DND-41 (cell line): ENCODE measurements at regions not wholly inside any gene's neighbourhood (a gene's known extent, or its start where the extent isn't known, plus 50 kb on each side); places are given as distances from the start of the nearest gene placed in this dataset.
"Not testable (repeated sequence)": the region's sequence is repeated elsewhere in the genome, so short reads cannot be mapped to it uniquely, and the experiment has no call there.

ENCODE experiments used
- ATAC-seq: fragments of 200-7000 bp; cut with Tn5 transposase; 3 replicates; pipeline ENCODE4 v1.9.1; 2021; ENCODE audit warnings: low read depth; ENCODE audit not compliant: insufficient read depth
- DNase-seq: peaks from one replicate; pipeline ENCODE4 v3.0.0-alpha.2; 2020
- H2AFZ ChIP-seq: 2 replicates; pipeline ENCODE4 v1.6.0; 2012; ENCODE audit warnings: low read depth, low read length
- H3K27ac ChIP-seq: 2 replicates; pipeline ENCODE4 v1.5.1; 2012; ENCODE audit warnings: low read length, inconsistent platforms
- H3K27me3 ChIP-seq: fragments of 200-600 bp; sonication (generic); 2 replicates; pipeline ENCODE4 v1.6.0; 2012; ENCODE audit warnings: low read length, mild to moderate bottlenecking, inconsistent platforms; ENCODE audit not compliant: insufficient read depth, poor library complexity
- H3K36me3 ChIP-seq: 2 replicates; pipeline ENCODE4 v1.5.1; 2012; ENCODE audit warnings: low read length, inconsistent platforms; ENCODE audit not compliant: insufficient read depth
- H3K4me1 ChIP-seq: 2 replicates; pipeline ENCODE4 v1.5.1; 2012; ENCODE audit warnings: mild to moderate bottlenecking, low read length; ENCODE audit not compliant: insufficient read depth
- H3K4me2 ChIP-seq: 2 replicates; pipeline ENCODE4 v1.6.0; 2012; ENCODE audit warnings: mild to moderate bottlenecking, moderate library complexity, low read length, inconsistent platforms; ENCODE audit not compliant: insufficient read depth
- H3K4me3 ChIP-seq, 2 experiments: fragments of 200-600 bp in 1 of 2; shearing (Covaris generic) in 1 of 2; 2 replicates each; pipeline ENCODE4 v1.5.1; 2012 to 2016; ENCODE audit warnings: inconsistent platforms in 2 of 2, low read length in 2 of 2, mild to moderate bottlenecking in 2 of 2, low read depth in 1 of 2, moderate library complexity in 1 of 2
- H3K79me2 ChIP-seq: 2 replicates; pipeline ENCODE4 v1.6.0; 2012; ENCODE audit warnings: low read length, inconsistent platforms; ENCODE audit not compliant: insufficient read depth
- H3K9ac ChIP-seq: 2 replicates; pipeline ENCODE4 v1.6.0; 2012; ENCODE audit warnings: low read depth, mild to moderate bottlenecking, inconsistent platforms, low read length, moderate library complexity
- H3K9me3 ChIP-seq: 2 replicates; pipeline ENCODE4 v1.5.1; 2012; ENCODE audit warnings: low read length, moderate library complexity, mild to moderate bottlenecking, inconsistent platforms; ENCODE audit not compliant: insufficient read depth, severe bottlenecking
- H4K20me1 ChIP-seq: 2 replicates; pipeline ENCODE4 v1.6.0; 2012; ENCODE audit warnings: low read length; ENCODE audit not compliant: insufficient read depth
- CTCF ChIP-seq: IDR thresholded peaks from 2 replicates; pipeline ENCODE4 v1.5.1; 2012; ENCODE audit warnings: borderline replicate concordance, low read length, moderate library complexity, mild to moderate bottlenecking; ENCODE audit not compliant: poor library complexity, severe bottlenecking; ENCODE audit errors: extremely low read depth
- EZH2 ChIP-seq: IDR thresholded peaks from 3 replicates; pipeline ENCODE4 v1.6.1; 2012; ENCODE audit warnings: borderline replicate concordance, low read depth, mild to moderate bottlenecking, moderate library complexity, low read length, inconsistent platforms; ENCODE audit not compliant: severe bottlenecking

GRCh38 chr2:16099326-16099725 lies 159.0 kb downstream of the MYCN start:
- H3K4me1 ChIP-seq, result no peaks in the 10 kb centered on the region
- no peak overlapping the region for H3K9ac ChIP-seq
- no peak overlapping the region for H2AFZ ChIP-seq
- H3K9me3 ChIP-seq, result no peaks in the 10 kb centered on the region
- TF ChIP-seq CTCF (no peak), EZH2 (no peak)
- ATAC-seq (no peak), DNase-seq (no peak)
- no peaks in the 10 kb centered on the region for H3K79me2 ChIP-seq
- no peaks in the 10 kb centered on the region for H3K36me3 ChIP-seq
- H3K4me3 ChIP-seq, result no peak overlapping the region
- H4K20me1 ChIP-seq, result no peaks in the 10 kb centered on the region
- no peak overlapping the region for H3K4me2 ChIP-seq
- H3K27me3 ChIP-seq, result no peaks in the 10 kb centered on the region
- no peak overlapping the region for H3K27ac ChIP-seq

DNA sequence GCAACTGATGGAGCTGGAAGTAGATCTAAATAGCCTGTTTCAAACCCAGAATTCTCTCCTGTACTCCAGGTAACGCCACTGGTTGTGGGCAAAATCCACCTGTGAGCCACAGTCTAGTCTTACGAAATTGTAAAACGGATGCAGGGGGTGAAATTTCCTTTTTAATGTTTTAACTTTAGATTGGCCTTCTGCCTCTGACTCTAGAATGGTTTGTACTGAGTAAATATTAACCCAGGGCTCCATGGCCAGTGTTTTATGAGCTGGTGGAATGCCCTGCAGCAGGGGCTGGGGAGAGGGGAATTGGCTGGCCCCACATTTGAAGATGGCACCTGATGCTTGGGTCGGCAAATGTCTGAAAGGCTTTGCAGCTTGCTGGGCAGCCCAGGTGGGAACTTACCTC lies 156.6 kb downstream of the MYCN start:
- Histone ChIP-seq H3K9me3 (no peaks in the 10 kb centered on the region), H3K36me3 (no peaks in the 10 kb centered on the region), H4K20me1 (no peaks in the 10 kb centered on the region), H3K9ac (no peak overlapping the region), H3K4me3 (no peak overlapping the region), H3K4me1 (no peaks in the 10 kb centered on the region), H3K27me3 (no peaks in the 10 kb centered on the region), H3K27ac (no peak overlapping the region), H3K79me2 (no peaks in the 10 kb centered on the region), H2AFZ (no peak overlapping the region), H3K4me2 (no peak overlapping the region)
- no peak for ATAC-seq
- TF ChIP-seq CTCF, result no peak
- TF ChIP-seq EZH2, result no peak
- no peak for DNase-seq

GRCh38 chr2:16095483-16095882 lies 155.1 kb downstream of the MYCN start:
- not testable (repeated sequence) for H3K4me3 ChIP-seq, H3K36me3 ChIP-seq, H3K79me2 ChIP-seq, ATAC-seq, H3K27me3 ChIP-seq, H2AFZ ChIP-seq, H4K20me1 ChIP-seq, H3K9ac ChIP-seq, H3K4me2 ChIP-seq, DNase-seq, H3K27ac ChIP-seq, H3K9me3 ChIP-seq, H3K4me1 ChIP-seq

- H3K4me1 ChIP-seq, result no peaks in the 10 kb centered on the region
Measured at GRCh38 chr2:16094811-16095210, 154.5 kb downstream of the MYCN start.

More at GRCh38 chr2:16094811-16095210, 154.5 kb downstream of the MYCN start:
- Histone ChIP-seq H3K9ac (no peak overlapping the region), H3K27ac (no peak overlapping the region), H3K9me3 (no peaks in the 10 kb centered on the region), H4K20me1 (no peaks in the 10 kb centered on the region), H3K4me3 (no peak overlapping the region), H2AFZ (no peak overlapping the region), H3K36me3 (no peaks in the 10 kb centered on the region), H3K4me2 (no peak overlapping the region), H3K27me3 (no peaks in the 10 kb centered on the region), H3K79me2 (no peaks in the 10 kb centered on the region)
- ATAC-seq (no peak), DNase-seq (no peak)
- TF ChIP-seq EZH2 (no peak), CTCF (no peak)
